SK-N-SH treated with all-trans-retinoic acid at 6 μM for 48 hours (cell line): ENCODE measurements at regions not wholly inside any gene's neighbourhood (a gene's known extent, or its start where the extent isn't known, plus 50 kb on each side); places are given as distances from the start of the nearest gene placed in this dataset.

ENCODE experiments used
- ATAC-seq: fragments of 200-7000 bp; cut with Tn5 transposase; 3 replicates; pipeline ENCODE4 v1.9.1; 2020; ENCODE audit warnings: mild to moderate bottlenecking, moderate library complexity
- BACH2 ChIP-seq: fragments of 250-450 bp; sonication (Bioruptor Pico); IDR thresholded peaks from 2 replicates; pipeline ENCODE4 v1.9.0; 2021; ENCODE audit warnings: mild to moderate bottlenecking, borderline replicate concordance
- CREB5 ChIP-seq: fragments of 250-450 bp; sonication (Bioruptor Pico); IDR thresholded peaks from 2 replicates; pipeline ENCODE4 v1.5.1; 2020; ENCODE audit warnings: low read depth, mild to moderate bottlenecking, moderate library complexity
- CSRNP3 ChIP-seq: fragments of 250-450 bp; sonication (Bioruptor Pico); IDR thresholded peaks from 2 replicates; pipeline ENCODE4 v1.5.1; 2021; ENCODE audit warnings: mild to moderate bottlenecking, moderate library complexity
- ESRRG ChIP-seq: fragments of 250-450 bp; sonication (Bioruptor Pico); IDR thresholded peaks from 2 replicates; pipeline ENCODE4 v1.6.1; 2021; ENCODE audit warnings: mild to moderate bottlenecking
- OSR1 ChIP-seq: fragments of 250-450 bp; sonication (Bioruptor Pico); IDR thresholded peaks from 2 replicates; pipeline ENCODE4 v1.8.0; 2022; ENCODE audit warnings: moderate library complexity, mild to moderate bottlenecking, inconsistent platforms
- PATZ1 ChIP-seq: fragments of 250-450 bp; sonication (Bioruptor Pico); IDR thresholded peaks from 2 replicates; pipeline ENCODE4 v1.8.0; 2020; ENCODE audit warnings: mild to moderate bottlenecking, moderate library complexity, borderline replicate concordance
- POU6F1 ChIP-seq: fragments of 250-450 bp; sonication (Bioruptor Pico); IDR thresholded peaks from 2 replicates; pipeline ENCODE4 v1.8.0; 2021; ENCODE audit warnings: low read depth, mild to moderate bottlenecking, moderate library complexity, borderline replicate concordance
- RARB ChIP-seq: fragments of 250-450 bp; sonication (Bioruptor Pico); IDR thresholded peaks from 2 replicates; pipeline ENCODE4 v1.8.0; 2021; ENCODE audit warnings: mild to moderate bottlenecking, moderate library complexity
- SNAI2 ChIP-seq: fragments of 250-450 bp; sonication (Bioruptor Pico); IDR thresholded peaks from 2 replicates; pipeline ENCODE4 v1.5.0; 2020; ENCODE audit warnings: mild to moderate bottlenecking, moderate library complexity
- TOX ChIP-seq: fragments of 250-450 bp; sonication (Bioruptor Pico); IDR thresholded peaks from 2 replicates; pipeline ENCODE4 v1.8.0; 2021; ENCODE audit warnings: mild to moderate bottlenecking, moderate library complexity, borderline replicate concordance
- TSHZ2 ChIP-seq: fragments of 250-450 bp; sonication (Bioruptor Pico); IDR thresholded peaks from 2 replicates; pipeline ENCODE4 v1.5.0; 2020; ENCODE audit warnings: mild to moderate bottlenecking, moderate library complexity
- ZC3H10 ChIP-seq: fragments of 250-450 bp; sonication (Bioruptor Pico); IDR thresholded peaks from 2 replicates; pipeline ENCODE4 v1.5.1; 2021; ENCODE audit warnings: mild to moderate bottlenecking, moderate library complexity
- ZFP30 ChIP-seq: fragments of 450-650 bp; formaldehyde crosslinking; IDR thresholded peaks from 2 replicates; pipeline ENCODE4 v1.5.0; 2022; ENCODE audit warnings: mild to moderate bottlenecking, moderate library complexity
- ZNF565 ChIP-seq: fragments of 450-650 bp; formaldehyde crosslinking; conservative IDR thresholded peaks from 2 replicates; pipeline ENCODE4 v1.5.0; 2020; ENCODE audit warnings: low read depth, mild to moderate bottlenecking, moderate library complexity
- ZNF70 ChIP-seq: fragments of 450-650 bp; formaldehyde crosslinking; IDR thresholded peaks from 2 replicates; pipeline ENCODE4 v1.5.0; 2020; ENCODE audit warnings: mild to moderate bottlenecking, moderate library complexity
- ZNF8 ChIP-seq: fragments of 450-650 bp; formaldehyde crosslinking; IDR thresholded peaks from 2 replicates; pipeline ENCODE4 v1.5.0; 2020; ENCODE audit warnings: mild to moderate bottlenecking, moderate library complexity

- TF ChIP-seq CSRNP3 (CRISPR knock-in tag) (no peak), BACH2 (CRISPR knock-in tag) (no peak), TSHZ2 (CRISPR knock-in tag) (no peak), SNAI2 (no peak), POU6F1 (CRISPR knock-in tag) (no peak), ZNF8 (no peak), ZC3H10 (CRISPR knock-in tag) (no peak), OSR1 (CRISPR knock-in tag) (no peak), ZNF70 (CRISPR knock-in tag) (no peak), ZFP30 (CRISPR knock-in tag) (no peak)
- ATAC-seq = no peak
Observed at GRCh38 chr2:154910701-154911100, 212.2 kb downstream of the KCNJ3 start.

GRCh38 chr2:154908327-154908726 lies 209.8 kb downstream of the KCNJ3 start:
- no peak for ATAC-seq

More at GRCh38 chr2:154908327-154908726, 209.8 kb downstream of the KCNJ3 start:
- TF ChIP-seq POU6F1 (CRISPR knock-in tag) (no peak), SNAI2 (no peak), TOX (CRISPR knock-in tag) (no peak), ZFP30 (CRISPR knock-in tag) (no peak), ZNF565 (CRISPR knock-in tag) (no peak), PATZ1 (CRISPR knock-in tag) (no peak), CREB5 (no peak), RARB (CRISPR knock-in tag) (no peak), ESRRG (CRISPR knock-in tag) (no peak), OSR1 (CRISPR knock-in tag) (no peak), ZNF8 (no peak)
